Stomach smooth muscle (tissue), 2 donors: ENCODE measurements at regions not wholly inside any gene's neighbourhood (a gene's known extent, or its start where the extent isn't known, plus 50 kb on each side); places are given as distances from the start of the nearest gene placed in this dataset.

Source experiments
- H3K27ac ChIP-seq: one replicate; pipeline ENCODE4 v1.7.0; 2013; ENCODE audit warnings: mild to moderate bottlenecking, low read length, inconsistent platforms
- H3K27me3 ChIP-seq, 2 donors: one replicate each; pipeline ENCODE4 v1.7.0; 2013; ENCODE audit warnings: low read length in 2 of 2; ENCODE audit not compliant: insufficient read depth in 2 of 2, control insufficient read depth in 1 of 2
- H3K36me3 ChIP-seq, 2 donors: one replicate each; pipeline ENCODE4 v1.7.0; 2013; ENCODE audit warnings: low read length in 2 of 2; ENCODE audit not compliant: control insufficient read depth in 2 of 2, insufficient read depth in 2 of 2
- H3K4me1 ChIP-seq: one replicate; pipeline ENCODE4 v1.7.0; 2013; ENCODE audit warnings: low read length; ENCODE audit not compliant: control insufficient read depth, insufficient read depth
- H3K4me3 ChIP-seq, 2 donors: one replicate each; pipeline ENCODE4 v1.7.0; 2013; ENCODE audit warnings: low read length in 2 of 2
- H3K9ac ChIP-seq, 2 donors: one replicate each; pipeline ENCODE4 v1.7.0; 2013; ENCODE audit warnings: low read length in 2 of 2, mild to moderate bottlenecking in 1 of 2
- H3K9me3 ChIP-seq, 2 donors: one replicate each; pipeline ENCODE4 v1.7.0; 2013; ENCODE audit warnings: low read length in 2 of 2; ENCODE audit not compliant: control insufficient read depth in 2 of 2
- donor health status: healthy.
- donor health status: Pancreatic carcinoma.

DNA sequence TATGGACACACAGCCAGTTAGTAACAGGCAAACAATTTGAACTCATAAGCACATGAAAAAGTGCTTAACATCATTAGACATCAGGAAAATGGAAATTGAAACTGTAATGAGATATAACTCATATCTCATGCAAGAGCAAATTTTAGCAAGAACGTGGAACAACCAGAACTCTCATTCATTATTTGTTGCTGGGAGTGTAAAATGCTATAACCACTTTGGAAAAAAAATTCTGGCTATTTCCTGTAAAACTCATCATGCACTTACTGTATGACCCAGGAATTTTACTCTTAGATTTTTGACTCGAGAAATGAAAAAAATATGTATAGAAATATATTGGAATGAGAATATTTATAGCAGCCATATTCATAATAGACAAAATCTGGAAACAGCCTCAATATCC is 205.7 kb upstream of the PUM3 start:
- Histone ChIP-seq H3K27ac (no peak overlapping the region), H3K9ac (no peak overlapping the region), H3K27me3 (no peaks in the 10 kb centered on the region), H3K9me3 (no peaks in the 10 kb centered on the region), H3K4me3 (no peak overlapping the region), H3K4me1 (no peaks in the 10 kb centered on the region), H3K36me3 (no peaks in the 10 kb centered on the region)

DNA sequence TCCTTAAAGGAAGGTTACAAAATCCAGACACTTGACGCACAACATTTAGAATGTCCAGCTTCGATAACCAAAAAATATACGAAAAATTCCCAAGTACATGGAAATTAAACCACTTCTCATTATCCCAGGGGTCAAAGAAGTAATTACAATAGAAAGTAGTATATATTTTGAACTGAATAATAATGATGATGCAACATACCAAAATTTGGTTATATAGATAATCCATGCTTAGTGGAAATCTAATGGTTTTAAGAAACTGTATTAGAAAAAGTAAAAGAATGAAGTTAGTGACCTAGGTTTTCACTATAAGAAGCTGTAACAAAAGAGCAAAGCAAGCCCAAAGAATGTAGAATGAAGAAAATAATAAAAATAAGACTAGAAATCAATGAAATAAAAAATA is 204.0 kb upstream of the PUM3 start:
- Histone ChIP-seq H3K27me3 (no peaks in the 10 kb centered on the region), H3K27ac (no peak overlapping the region), H3K36me3 (no peaks in the 10 kb centered on the region)

DNA sequence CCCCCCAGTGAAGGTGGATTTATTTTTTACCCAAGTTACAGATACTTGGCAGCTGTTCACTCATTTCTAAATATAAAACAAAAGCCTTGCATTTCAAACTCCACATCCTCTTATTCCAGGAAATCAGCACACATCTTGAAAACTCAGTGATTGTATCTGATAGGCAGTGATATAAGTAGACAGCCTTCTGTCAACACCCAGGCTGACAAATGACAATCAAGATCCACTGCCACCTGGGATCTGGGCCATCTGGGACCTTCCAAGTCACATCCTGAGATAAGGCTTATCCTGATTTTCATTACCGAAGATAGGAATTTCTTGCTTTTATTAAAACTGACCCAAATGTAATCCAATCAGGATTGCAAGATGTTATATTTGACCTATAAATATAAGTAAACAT is 201.3 kb upstream of the PUM3 start:
- Histone ChIP-seq H3K4me3 (no peak overlapping the region), H3K27me3 (no peaks in the 10 kb centered on the region), H3K27ac (no peak overlapping the region), H3K9me3 (no peaks in the 10 kb centered on the region), H3K36me3 (no peaks in the 10 kb centered on the region), H3K9ac (no peak overlapping the region), H3K4me1 (no peaks in the 10 kb centered on the region)

More for the DNA sequence above, 204.0 kb upstream of the PUM3 start:
- no peak overlapping the region for H3K9ac ChIP-seq
- no peak overlapping the region for H3K4me3 ChIP-seq
- no peaks in the 10 kb centered on the region for H3K4me1 ChIP-seq
- no peaks in the 10 kb centered on the region for H3K9me3 ChIP-seq

DNA sequence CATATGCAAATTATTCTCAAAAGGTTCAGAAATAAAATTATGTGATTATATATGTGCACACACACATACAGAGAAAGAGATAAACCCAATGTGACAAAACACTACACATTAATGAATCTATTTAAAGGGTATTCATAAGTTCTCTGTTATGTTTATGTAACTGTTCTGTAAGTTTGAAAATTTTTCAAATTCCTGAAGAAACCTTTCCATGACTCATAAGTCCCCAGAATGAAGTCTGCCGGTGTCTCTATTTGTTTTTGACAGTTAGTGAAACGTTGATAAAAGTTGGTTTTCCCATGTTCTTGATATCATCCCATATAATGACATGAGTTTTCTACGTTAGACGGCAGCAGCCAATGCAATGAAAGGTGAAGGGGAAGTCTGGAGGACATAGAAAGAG is 199.5 kb upstream of the PUM3 start:
- H3K4me3 ChIP-seq: no peak overlapping the region
- no peak overlapping the region for H3K27ac ChIP-seq
- H3K9ac ChIP-seq: no peak overlapping the region
- H3K27me3 ChIP-seq: no peaks in the 10 kb centered on the region
- H3K36me3 ChIP-seq: no peaks in the 10 kb centered on the region
- H3K4me1 ChIP-seq: no peaks in the 10 kb centered on the region
- H3K9me3 ChIP-seq: no peaks in the 10 kb centered on the region

DNA sequence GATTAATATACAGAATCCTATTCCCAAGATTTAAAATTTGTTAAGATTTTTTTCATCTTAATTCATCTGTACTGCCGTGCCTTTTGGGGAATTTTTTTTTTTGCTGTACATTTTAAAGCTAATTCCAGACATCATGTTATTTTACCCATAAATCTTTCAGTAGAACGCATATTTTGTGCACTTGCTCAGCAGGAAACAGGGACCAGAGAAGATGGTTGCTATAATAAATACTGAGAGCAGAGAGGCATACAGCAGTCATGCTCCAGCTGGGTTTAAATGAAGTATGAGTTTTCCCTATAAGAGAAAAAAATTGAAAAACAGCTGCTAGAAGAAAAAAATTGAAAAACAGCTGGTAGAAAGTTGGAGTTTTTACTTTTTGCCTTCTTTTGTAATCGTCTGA is 196.9 kb upstream of the PUM3 start:
- H3K27me3 ChIP-seq: no peaks in the 10 kb centered on the region
- no peaks in the 10 kb centered on the region for H3K36me3 ChIP-seq
- H3K9me3 ChIP-seq: no peaks in the 10 kb centered on the region
- H3K27ac ChIP-seq: no peak overlapping the region
- H3K4me3 ChIP-seq: no peak overlapping the region
- peaks cover 3% of the 10 kb centered on the region for H3K4me1 ChIP-seq
- H3K9ac ChIP-seq: no peak overlapping the region

DNA sequence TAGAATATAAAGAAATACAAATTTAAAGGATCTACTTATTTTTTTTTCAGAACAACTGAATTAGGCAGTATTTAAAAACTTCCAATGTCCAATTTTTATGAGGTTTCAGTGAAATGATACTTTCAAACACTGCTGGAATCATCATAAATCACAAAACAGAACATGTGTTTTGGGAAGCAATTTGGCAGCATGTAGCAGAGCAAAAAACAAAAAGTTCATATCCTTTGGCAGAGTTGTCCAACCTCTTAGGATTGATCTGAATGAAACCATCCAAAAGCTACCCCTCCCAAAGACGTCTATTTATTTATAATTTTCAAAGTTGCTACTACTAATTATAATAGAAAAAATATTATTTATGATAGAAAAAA is 192.4 kb upstream of the PUM3 start:
- Histone ChIP-seq H3K9me3 (no peaks in the 10 kb centered on the region), H3K36me3 (no peaks in the 10 kb centered on the region), H3K4me3 (no peak overlapping the region), H3K27ac (no peak overlapping the region), H3K27me3 (no peaks in the 10 kb centered on the region), H3K9ac (no peak overlapping the region), H3K4me1 (peaks cover 4% of the 10 kb centered on the region)

DNA sequence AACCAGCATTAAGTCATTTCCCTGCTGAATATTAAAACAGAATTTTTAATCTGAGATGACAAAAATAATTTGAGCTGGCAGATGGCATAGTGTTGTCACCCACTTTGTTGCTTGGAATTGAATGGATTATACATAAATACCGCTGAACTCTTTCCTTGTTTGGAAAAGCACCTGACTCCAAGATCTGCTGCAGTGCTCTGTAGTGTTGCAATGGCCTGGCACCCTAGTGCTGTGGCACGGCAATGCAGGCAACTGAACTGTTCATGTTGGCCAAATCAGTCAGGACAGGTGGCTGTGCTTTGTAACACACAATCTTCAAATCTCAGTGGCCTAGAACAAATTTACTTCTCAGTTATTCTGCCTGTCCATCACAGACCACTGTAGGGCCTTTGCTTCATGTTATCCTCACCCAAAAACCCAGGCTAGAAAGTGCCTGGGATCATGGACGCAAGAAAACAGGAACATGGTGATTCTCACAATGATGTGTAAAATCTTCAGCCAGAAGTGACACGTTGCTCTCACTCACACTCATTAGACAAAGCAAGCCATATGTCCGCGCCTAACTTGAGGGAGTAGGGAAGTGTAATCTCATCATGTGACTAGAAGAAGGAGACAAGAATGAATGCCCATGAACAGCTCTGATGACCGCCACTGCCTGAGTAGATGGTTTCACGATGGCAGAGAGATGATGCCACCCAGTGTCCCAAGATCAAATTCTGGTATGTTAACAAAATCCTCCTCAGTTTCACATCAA is 191.9 kb upstream of the PUM3 start:
- Histone ChIP-seq H3K27ac (no peak overlapping the region), H3K4me1 (peaks cover 4% of the 10 kb centered on the region), H3K4me3 (no peak overlapping the region), H3K9me3 (no peaks in the 10 kb centered on the region), H3K36me3 (no peaks in the 10 kb centered on the region), H3K27me3 (no peaks in the 10 kb centered on the region), H3K9ac (no peak overlapping the region)

DNA sequence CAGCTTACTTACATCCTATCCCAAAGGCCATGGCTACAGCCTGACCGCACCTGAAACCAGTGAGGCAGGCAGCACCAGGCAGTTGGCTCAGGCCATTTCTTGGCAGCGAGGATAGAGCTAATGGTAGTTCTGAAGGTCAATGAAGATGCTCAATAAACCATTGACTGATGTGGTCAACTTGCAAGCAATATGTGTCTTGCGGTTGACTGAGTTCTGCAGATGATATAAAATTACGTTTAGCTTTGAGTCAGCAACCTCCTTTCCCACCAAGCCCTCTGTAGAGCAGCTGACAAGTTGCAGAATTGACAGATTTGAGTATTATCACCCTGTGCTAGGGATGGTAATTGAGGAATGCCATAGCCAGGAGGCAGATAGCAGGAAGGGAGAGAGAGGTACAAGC is 189.0 kb upstream of the PUM3 start:
- H3K9me3 ChIP-seq: no peaks in the 10 kb centered on the region
- H3K36me3 ChIP-seq: no peaks in the 10 kb centered on the region
- peaks cover 6% of the 10 kb centered on the region for H3K4me1 ChIP-seq
- H3K4me3 ChIP-seq: no peak overlapping the region
- no peaks in the 10 kb centered on the region for H3K27me3 ChIP-seq
- H3K27ac ChIP-seq: no peak overlapping the region
- no peak overlapping the region for H3K9ac ChIP-seq

DNA sequence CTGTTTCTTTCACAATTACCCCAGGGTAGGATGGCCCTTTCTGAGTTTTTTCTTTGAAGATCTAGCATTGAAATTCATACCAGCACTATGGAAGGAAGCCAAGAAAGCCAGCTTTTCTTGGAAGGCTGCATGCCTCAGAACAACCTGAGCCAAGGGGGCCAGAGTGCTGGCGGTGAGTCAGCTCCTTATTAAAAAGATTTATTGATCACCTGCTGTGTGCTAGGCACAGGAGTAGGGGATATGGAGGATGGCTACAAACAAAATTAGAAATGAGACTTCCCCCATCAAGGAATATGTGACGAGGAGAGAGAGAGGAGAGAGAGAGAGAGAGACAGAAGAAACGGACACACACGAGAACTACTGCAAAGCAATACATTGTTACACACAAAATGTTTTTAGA is 184.6 kb upstream of the PUM3 start:
- Histone ChIP-seq H3K27me3 (no peaks in the 10 kb centered on the region), H3K27ac (no peak overlapping the region), H3K36me3 (no peaks in the 10 kb centered on the region)

DNA sequence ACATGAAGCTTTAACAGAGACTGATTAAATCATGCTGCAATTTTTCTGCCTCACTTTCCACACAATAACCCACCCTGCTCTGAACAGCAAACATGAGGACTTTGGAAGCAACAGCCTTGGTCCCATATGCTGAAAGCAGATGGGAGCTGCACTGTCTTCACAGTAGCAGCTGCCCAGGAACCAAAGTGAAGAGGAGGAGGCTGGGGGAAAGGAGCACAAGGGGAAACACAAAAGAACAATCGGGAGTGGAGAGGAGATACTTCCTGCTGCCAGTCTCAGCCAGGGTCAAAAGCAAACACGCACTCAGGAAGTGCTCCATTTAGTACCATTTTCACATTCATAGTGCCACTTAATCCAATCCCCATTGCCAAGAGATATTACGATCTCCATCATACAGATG is 183.3 kb upstream of the PUM3 start:
- no peak overlapping the region for H3K9ac ChIP-seq
- no peaks in the 10 kb centered on the region for H3K9me3 ChIP-seq
- no peak overlapping the region for H3K4me3 ChIP-seq
- no peaks in the 10 kb centered on the region for H3K36me3 ChIP-seq
- H3K27me3 ChIP-seq: no peaks in the 10 kb centered on the region
- peaks cover 7% of the 10 kb centered on the region for H3K4me1 ChIP-seq
- no peak overlapping the region for H3K27ac ChIP-seq

More for the DNA sequence above, 184.6 kb upstream of the PUM3 start:
- Histone ChIP-seq H3K9ac (no peak overlapping the region), H3K9me3 (no peaks in the 10 kb centered on the region), H3K4me3 (no peak overlapping the region), H3K4me1 (peaks cover 7% of the 10 kb centered on the region)

DNA sequence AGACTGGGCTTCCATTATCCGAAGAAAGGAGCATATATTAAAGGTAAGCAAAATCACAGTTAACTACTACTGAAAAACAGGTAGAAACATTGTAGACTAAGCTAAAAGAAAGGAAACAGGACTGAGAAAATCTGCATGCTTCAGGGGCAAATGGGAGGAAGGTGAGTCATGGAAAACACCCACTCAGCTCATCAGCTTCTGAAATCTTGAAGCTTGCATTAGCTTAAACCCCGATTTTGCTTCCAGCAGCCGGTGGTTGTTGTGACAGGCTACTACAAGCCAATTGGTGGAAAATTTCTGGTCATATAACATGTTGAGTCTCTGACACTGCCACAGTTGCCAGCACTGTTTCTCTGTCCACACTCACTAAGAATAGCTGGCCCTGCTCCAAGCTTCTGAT is 179.6 kb upstream of the PUM3 start:
- H3K27me3 ChIP-seq: no peaks in the 10 kb centered on the region
- H3K36me3 ChIP-seq: no peaks in the 10 kb centered on the region
- no peak overlapping the region for H3K9ac ChIP-seq
- H3K4me3 ChIP-seq: no peak overlapping the region
- H3K9me3 ChIP-seq: no peaks in the 10 kb centered on the region
- H3K27ac ChIP-seq: no peak overlapping the region
- H3K4me1 ChIP-seq: peaks cover 10% of the 10 kb centered on the region
